GM21529 (cell line): ENCODE measurements at regions not wholly inside any gene's neighbourhood (a gene's known extent, or its start where the extent isn't known, plus 50 kb on each side); places are given as distances from the start of the nearest gene placed in this dataset.
"Not testable (repeated sequence)": the region's sequence is repeated elsewhere in the genome, so short reads cannot be mapped to it uniquely, and the experiment has no call there.

Source experiments
- ATAC-seq: cut with Tn5 transposase; IDR thresholded peaks from one replicate; pipeline ENCODE4 v1.9.1; 2021; ENCODE audit not compliant: unreplicated experiment

GRCh38 chr9:84500826-84501225, 160.3 kb upstream of the SLC28A3 start:
- no peak for ATAC-seq

DNA sequence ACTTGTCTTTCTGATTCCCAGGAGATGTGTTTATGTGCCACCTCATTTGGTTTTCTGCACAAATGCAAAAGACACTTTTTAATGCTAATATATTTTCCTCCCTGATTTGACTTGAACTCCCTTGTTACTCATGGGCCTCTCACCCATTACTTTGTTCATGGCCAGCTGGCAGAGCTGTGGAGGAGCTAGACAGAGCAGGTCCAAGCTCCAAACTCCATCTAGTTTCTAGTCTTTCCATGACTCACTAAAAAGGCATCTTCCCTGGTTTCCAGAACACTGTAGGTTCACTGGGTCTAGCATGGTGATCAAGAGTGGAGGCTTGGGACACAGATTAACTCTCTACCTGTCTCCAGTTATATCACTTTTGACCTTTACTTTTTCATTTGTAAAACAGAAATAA, 161.0 kb upstream of the SLC28A3 start:
- no peak for ATAC-seq

- no peak for ATAC-seq
These were observed 161.5 kb upstream of the SLC28A3 start for GRCh38 chr9:84502066-84502465.

- ATAC-seq = no peak
These were observed 163.8 kb upstream of the SLC28A3 start for GRCh38 chr9:84504360-84504759.

DNA sequence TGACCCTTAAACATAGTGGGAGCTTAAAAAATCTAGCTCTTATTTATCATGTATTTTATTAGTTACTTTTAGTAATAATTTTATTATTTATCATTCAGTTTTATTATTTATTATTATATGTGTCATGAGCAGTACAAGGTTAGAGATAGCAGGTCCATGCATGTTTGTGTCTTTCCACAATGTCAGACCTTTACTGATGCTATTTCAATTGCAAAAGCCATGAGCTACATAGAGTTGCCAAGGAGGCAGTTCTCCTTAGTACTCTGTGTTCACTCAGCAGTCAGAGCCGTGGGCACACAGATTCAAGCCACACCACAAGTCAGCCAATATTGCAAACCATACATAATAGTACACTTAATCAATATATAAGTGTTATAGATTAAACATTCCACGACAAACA, 157.9 kb upstream of the NTRK2 start:
- no peak for ATAC-seq

DNA sequence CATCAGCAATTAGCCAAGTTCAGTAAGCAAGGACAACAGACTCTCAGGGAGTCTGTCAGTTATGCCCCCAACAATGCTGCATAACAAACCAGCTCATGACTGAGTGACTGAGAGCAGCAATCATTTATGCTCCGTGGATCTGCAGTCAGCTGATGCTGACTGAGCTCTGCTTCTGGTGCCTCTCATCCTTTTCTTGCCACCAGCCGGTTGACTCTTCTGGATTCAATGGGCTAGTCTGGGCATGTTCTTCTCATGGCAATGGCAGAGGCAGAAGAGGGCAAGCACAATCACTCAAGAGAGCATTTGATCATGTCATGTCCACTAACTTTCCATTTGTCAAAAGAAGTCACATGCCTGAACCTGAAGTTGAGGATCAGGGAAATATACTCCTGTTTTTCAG, 157.0 kb upstream of the NTRK2 start:
- ATAC-seq = no peak

DNA sequence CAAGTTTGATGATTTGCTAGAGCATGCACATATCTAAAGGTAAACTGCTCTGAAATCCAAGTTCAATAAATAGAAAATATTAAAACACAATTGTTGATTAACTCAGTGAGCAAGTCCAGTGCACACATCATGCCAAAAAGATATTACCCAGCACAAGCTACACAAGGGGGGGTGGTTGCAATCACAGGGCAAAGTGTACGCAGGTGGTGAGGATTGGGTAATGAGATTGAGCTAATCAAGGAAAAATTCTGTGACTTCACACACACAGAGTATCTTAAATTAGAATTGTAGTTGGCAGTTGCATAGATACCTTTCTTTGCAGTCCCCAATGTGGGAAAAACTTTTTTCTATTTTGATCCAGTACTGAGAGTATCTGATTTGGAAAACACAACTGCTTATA, 156.1 kb upstream of the NTRK2 start:
- ATAC-seq = no peak

GRCh38 chr9:84513979-84514378, 155.6 kb upstream of the NTRK2 start:
- no peak for ATAC-seq

- ATAC-seq = no peak
These were observed 155.1 kb upstream of the NTRK2 start for GRCh38 chr9:84514421-84514820.

GRCh38 chr9:84517026-84517425, 152.5 kb upstream of the NTRK2 start:
- no peak for ATAC-seq

GRCh38 chr9:84519413-84519812, 150.1 kb upstream of the NTRK2 start:
- no peak for ATAC-seq

GRCh38 chr9:84521208-84521607, 148.3 kb upstream of the NTRK2 start:
- no peak for ATAC-seq

GRCh38 chr9:84526211-84526610, 143.3 kb upstream of the NTRK2 start:
- ATAC-seq = not testable (repeated sequence)

- not testable (repeated sequence) for ATAC-seq
These were observed 142.3 kb upstream of the NTRK2 start for GRCh38 chr9:84527060-84527720.

- not testable (repeated sequence) for ATAC-seq
These were observed 133.6 kb upstream of the NTRK2 start for GRCh38 chr9:84535973-84536372.

GRCh38 chr9:84538879-84539278, 130.7 kb upstream of the NTRK2 start:
- ATAC-seq = no peak

DNA sequence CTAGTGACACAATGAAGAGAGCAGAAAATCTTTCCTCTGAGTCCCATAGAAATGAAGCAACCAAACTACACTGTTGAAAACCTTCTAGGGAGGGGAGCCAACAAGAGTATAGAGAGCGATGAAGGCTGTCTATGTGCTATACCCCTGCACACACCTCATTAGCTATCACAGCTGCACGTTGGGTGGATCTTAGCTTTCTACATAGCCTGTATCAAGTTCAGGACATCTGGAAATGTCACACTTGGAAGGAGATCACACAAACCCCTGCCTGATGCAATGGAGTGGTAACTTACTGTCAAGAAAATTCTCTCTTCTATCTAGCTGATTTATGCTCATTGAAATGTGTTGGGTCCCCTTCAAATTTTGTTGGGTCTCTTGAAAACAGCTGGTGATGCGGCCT, 127.0 kb upstream of the NTRK2 start:
- ATAC-seq = no peak

GRCh38 chr9:84554069-84554664, 115.4 kb upstream of the NTRK2 start:
- no peak for ATAC-seq

DNA sequence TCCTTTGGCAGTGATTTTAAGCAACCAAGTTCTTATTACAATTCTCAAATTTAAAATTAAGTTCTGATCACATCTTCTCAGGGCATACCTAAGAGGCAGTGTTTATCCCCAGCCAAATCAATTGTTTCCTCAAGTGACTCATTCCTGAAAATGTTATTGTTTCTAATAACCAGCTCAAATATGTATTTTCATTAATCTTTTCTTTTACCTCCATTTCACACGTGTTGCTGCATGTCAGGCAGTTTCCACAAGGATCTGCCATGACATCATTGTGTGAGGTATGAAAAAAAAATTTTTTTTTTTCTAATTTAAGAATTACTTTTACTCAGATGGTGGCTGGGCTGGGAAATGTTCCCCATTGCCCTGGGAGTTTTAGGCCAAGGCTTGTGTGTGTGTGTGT, 113.0 kb upstream of the NTRK2 start:
- ATAC-seq = no peak

GRCh38 chr9:84557751-84558150, 111.8 kb upstream of the NTRK2 start:
- ATAC-seq = no peak

- no peak for ATAC-seq
These were observed 105.8 kb upstream of the NTRK2 start for GRCh38 chr9:84563691-84564090.

- ATAC-seq = no peak
These were observed 101.7 kb upstream of the NTRK2 start for GRCh38 chr9:84567805-84568204.
